Activated CD8-positive, alpha-beta memory T cell treated with anti-CD3 and anti-CD28 coated beads, Interleukin-2, amount 50 U/mL, for 24 hours (primary cell): ENCODE measurements at regions not wholly inside any gene's neighbourhood (a gene's known extent, or its start where the extent isn't known, plus 50 kb on each side); places are given as distances from the start of the nearest gene placed in this dataset.
"Not testable (repeated sequence)": the region's sequence is repeated elsewhere in the genome, so short reads cannot be mapped to it uniquely, and the experiment has no call there.

ENCODE experiments used
- DNase-seq: peaks from one replicate; pipeline ENCODE4 v3.0.0-alpha.2; 2020; ENCODE audit errors: extremely low read depth

GRCh38 chr21:36601362-36601761 is 97.6 kb upstream of the SIM2 start:
- DNase-seq, result no peak

- DNase-seq, result no peak
Observed at GRCh38 chr21:36602735-36603134, 96.2 kb upstream of the SIM2 start.

GRCh38 chr21:36603221-36603620 is 95.7 kb upstream of the SIM2 start:
- DNase-seq, result no peak

- no peak for DNase-seq
Observed at GRCh38 chr21:36605426-36605825, 93.5 kb upstream of the SIM2 start.

GRCh38 chr21:36606287-36606982 is 92.5 kb upstream of the SIM2 start:
- no peak for DNase-seq

- DNase-seq, result no peak
Observed at GRCh38 chr21:36606983-36607325, 92.0 kb upstream of the SIM2 start.

- no peak for DNase-seq
Observed at GRCh38 chr21:36608041-36608896, 90.6 kb upstream of the SIM2 start.

GRCh38 chr21:36608897-36609225 is 90.1 kb upstream of the SIM2 start:
- no peak for DNase-seq

- DNase-seq, result no peak
Observed at GRCh38 chr21:36609654-36610053, 89.3 kb upstream of the SIM2 start.

GRCh38 chr21:36610201-36610600 is 88.7 kb upstream of the SIM2 start:
- no peak for DNase-seq

- no peak for DNase-seq
Observed at GRCh38 chr21:36610935-36611334, 88.0 kb upstream of the SIM2 start.

GRCh38 chr21:36611379-36611778 is 87.5 kb upstream of the SIM2 start:
- no peak for DNase-seq

- DNase-seq, result no peak
Observed at GRCh38 chr21:36613059-36613458, 85.9 kb upstream of the SIM2 start.

GRCh38 chr21:36613554-36613953 is 85.4 kb upstream of the SIM2 start:
- no peak for DNase-seq

- DNase-seq, result no peak
Observed at GRCh38 chr21:36615274-36615964, 83.5 kb upstream of the SIM2 start.

- DNase-seq, result not testable (repeated sequence)
Observed at GRCh38 chr21:36616773-36617172, 82.1 kb upstream of the SIM2 start.

- not testable (repeated sequence) for DNase-seq
Observed at GRCh38 chr21:36621794-36622193, 77.1 kb upstream of the SIM2 start.

- DNase-seq, result no peak
Observed at GRCh38 chr21:36624105-36624504, 74.8 kb upstream of the SIM2 start.

- DNase-seq, result no peak
Observed at GRCh38 chr21:36626791-36627190, 72.1 kb upstream of the SIM2 start.

GRCh38 chr21:36627242-36627641 is 71.7 kb upstream of the SIM2 start:
- DNase-seq, result no peak

GRCh38 chr21:36628106-36628505 is 70.8 kb upstream of the SIM2 start:
- DNase-seq, result no peak

- DNase-seq, result no peak
Observed at GRCh38 chr21:36628761-36629460, 70.0 kb upstream of the SIM2 start.
